Esophagus muscularis mucosa (tissue), 4 donors: ENCODE measurements at regions not wholly inside any gene's neighbourhood (a gene's known extent, or its start where the extent isn't known, plus 50 kb on each side); places are given as distances from the start of the nearest gene placed in this dataset.

Source experiments
- DNase-seq: peaks from one replicate; pipeline ENCODE4 v3.0.0-alpha.2; 2017; ENCODE audit errors: extremely low spot score
- H3K27ac ChIP-seq, 4 donors: fragments of 200-600 bp; sonication (generic); replicated peaks in 1 of 4; 1 replicate in 3 of 4; 2 replicates in 1 of 4; pipeline ENCODE4 v1.5.1; 2016 to 2019; ENCODE audit warnings: mild to moderate bottlenecking in 1 of 4
- H3K27me3 ChIP-seq, 4 donors: fragments of 200-600 bp; sonication (generic); one replicate each; pipeline versions ENCODE4 v1.5.1 to v1.6.0; 2016 to 2019
- H3K36me3 ChIP-seq, 4 donors: fragments of 200-600 bp; sonication (generic); one replicate each; pipeline ENCODE4 v1.5.1; 2016 to 2019
- H3K4me1 ChIP-seq, 4 donors: fragments of 200-600 bp; sonication (generic); one replicate each; pipeline ENCODE4 v1.5.1; 2016 to 2019
- H3K4me3 ChIP-seq, 4 donors: fragments of 200-600 bp; sonication (generic); 1 replicate in 2 of 4; 2 replicates in 2 of 4; pipeline ENCODE4 v1.5.1; 2016 to 2019; ENCODE audit warnings: mild to moderate bottlenecking in 4 of 4, moderate library complexity in 1 of 4
- H3K9me3 ChIP-seq, 4 donors: fragments of 200-600 bp; sonication (generic); 1 replicate in 3 of 4; 2 replicates in 1 of 4; pipeline ENCODE4 v1.5.1; 2016 to 2019
- EP300 ChIP-seq: sonication (generic); formaldehyde crosslinking; IDR thresholded peaks from one replicate; pipeline ENCODE4 v1.6.1; 2017; ENCODE audit warnings: antibody characterized with exemption
- POLR2A ChIP-seq: fragments of 450-650 bp; IDR thresholded peaks from one replicate; pipeline ENCODE4 v1.6.1; 2017; ENCODE audit warnings: antibody characterized with exemption, moderate library complexity, mild to moderate bottlenecking, low read depth
- POLR2AphosphoS5 ChIP-seq, 2 donors: sonication (generic); formaldehyde crosslinking; IDR thresholded peaks; one replicate each; pipeline ENCODE4 v1.6.1; 2017; ENCODE audit warnings: antibody characterized with exemption in 2 of 2
- WGBS: methylation state at CpG from one replicate; pipeline ENCODE4 v1.1.5; 2018; 5-methylcytosine and 5-hydroxymethylcytosine counted together
- intact Hi-C: fragments of 100-400 bp; cut with DNase I; formaldehyde crosslinking; loops from one replicate; pipeline ENCODE4 v1.15.1; 2023
- TF ChIP-seq, protein P1 (sequence below), 3 experiments: fragments of 200-600 bp in 2 of 3; fragments of 450-650 bp in 1 of 3; sonication (generic) in 2 of 3; IDR thresholded peaks; one replicate each; pipeline ENCODE4 v1.5.1; 2017 to 2019; ENCODE audit warnings: antibody characterized with exemption in 3 of 3, mild to moderate bottlenecking in 2 of 3, moderate library complexity in 1 of 3

DNA sequence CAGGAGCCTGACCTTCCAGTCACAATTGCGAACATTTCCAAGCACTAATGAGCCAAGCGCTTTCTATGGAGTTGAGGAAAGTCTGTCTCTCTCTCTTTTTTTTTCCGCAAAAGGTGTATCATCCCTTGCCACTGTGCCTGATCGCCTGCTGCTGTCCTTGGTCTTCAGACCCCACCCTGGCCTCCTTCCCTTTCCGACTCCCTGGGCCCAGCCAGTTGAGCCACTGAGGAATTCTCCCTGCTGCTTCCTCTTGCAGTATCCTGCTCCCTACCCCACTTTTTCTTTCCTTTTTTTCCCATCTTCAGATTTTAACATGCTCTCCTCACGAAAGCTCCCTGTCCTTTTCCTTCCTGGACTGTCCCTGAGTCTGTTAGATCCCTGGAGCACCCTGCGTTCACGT, 396.5 kb upstream of the C2CD4B start:
- TF ChIP-seq, protein P1, sequence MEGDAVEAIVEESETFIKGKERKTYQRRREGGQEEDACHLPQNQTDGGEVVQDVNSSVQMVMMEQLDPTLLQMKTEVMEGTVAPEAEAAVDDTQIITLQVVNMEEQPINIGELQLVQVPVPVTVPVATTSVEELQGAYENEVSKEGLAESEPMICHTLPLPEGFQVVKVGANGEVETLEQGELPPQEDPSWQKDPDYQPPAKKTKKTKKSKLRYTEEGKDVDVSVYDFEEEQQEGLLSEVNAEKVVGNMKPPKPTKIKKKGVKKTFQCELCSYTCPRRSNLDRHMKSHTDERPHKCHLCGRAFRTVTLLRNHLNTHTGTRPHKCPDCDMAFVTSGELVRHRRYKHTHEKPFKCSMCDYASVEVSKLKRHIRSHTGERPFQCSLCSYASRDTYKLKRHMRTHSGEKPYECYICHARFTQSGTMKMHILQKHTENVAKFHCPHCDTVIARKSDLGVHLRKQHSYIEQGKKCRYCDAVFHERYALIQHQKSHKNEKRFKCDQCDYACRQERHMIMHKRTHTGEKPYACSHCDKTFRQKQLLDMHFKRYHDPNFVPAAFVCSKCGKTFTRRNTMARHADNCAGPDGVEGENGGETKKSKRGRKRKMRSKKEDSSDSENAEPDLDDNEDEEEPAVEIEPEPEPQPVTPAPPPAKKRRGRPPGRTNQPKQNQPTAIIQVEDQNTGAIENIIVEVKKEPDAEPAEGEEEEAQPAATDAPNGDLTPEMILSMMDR (IDR thresholded peaks at IDR 0.05), result no peak
- no peak for TF ChIP-seq POLR2AphosphoS5 (IDR thresholded peaks at IDR 0.05)
- TF ChIP-seq EP300, result no peak
- no peak for TF ChIP-seq POLR2A
- 85% methylated on average over 8 of the region's 8 CpGs for WGBS
- Histone ChIP-seq H3K27ac (peak overlapping the region in 2 of 4 donors; percentile 13 to 26), H3K4me1 (peaks cover 0 to 12% (median 9%) of the 10 kb centered on the region in 4 donors), H3K36me3 (no peaks in the 10 kb centered on the region), H3K9me3 (no peaks in the 10 kb centered on the region), H3K4me3 (peak overlapping the region; percentile 3 to 20 (median 18)), H3K27me3 (no peaks in the 10 kb centered on the region)
- intact Hi-C loops, result no loop called here
- DNase-seq, result no peak

DNA sequence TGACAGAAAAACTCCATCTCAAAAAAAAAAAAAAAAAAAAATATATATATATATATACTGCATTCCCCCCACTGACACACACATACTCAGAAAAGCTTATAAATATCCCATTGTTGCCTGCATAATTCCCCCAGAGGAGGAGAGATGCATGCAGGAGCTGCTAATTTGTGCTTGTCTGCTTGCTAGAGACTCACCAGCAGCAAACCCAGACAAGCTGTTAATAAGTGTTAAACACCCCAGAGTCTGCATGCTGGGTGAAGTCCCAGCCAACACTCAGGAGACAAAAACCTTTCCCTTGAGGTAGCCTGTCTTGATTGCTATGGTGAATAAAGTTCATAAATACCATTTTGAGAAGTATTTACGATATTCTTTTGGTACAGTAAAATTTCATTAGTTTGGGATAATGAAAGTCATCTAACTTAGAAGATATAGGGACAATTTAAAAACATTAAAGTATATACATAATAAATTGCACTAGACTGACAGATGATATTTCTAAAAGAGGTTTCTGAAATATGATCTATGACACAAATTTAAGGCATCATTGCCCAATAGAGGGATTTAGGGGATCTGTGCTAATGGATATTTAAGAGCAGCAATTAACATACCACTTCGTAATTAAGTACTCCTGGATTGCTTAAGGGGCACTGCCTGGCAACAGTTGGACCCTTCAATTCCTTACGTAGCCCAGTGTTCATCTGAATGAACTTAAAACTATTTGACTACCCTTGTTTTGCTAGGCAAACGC, 400.0 kb upstream of the C2CD4B start:
- no peaks in the 10 kb centered on the region for H3K9me3 ChIP-seq
- DNase-seq, result no peak
- no peaks in the 10 kb centered on the region for H3K27me3 ChIP-seq
- peaks cover 0 to 6% (median under 1%) of the 10 kb centered on the region in 4 donors for H3K4me1 ChIP-seq
- TF ChIP-seq POLR2AphosphoS5 (IDR thresholded peaks at IDR 0.05) (no peak), POLR2A (no peak), EP300 (no peak)
- TF ChIP-seq, protein P1 (IDR thresholded peaks at IDR 0.05), result no peak
- no peak overlapping the region for H3K4me3 ChIP-seq
- H3K27ac ChIP-seq, result no peak overlapping the region
- 94% methylated on average over 4 of the region's 4 CpGs for WGBS
- no peaks in the 10 kb centered on the region for H3K36me3 ChIP-seq
- intact Hi-C loops, result no loop called here

DNA sequence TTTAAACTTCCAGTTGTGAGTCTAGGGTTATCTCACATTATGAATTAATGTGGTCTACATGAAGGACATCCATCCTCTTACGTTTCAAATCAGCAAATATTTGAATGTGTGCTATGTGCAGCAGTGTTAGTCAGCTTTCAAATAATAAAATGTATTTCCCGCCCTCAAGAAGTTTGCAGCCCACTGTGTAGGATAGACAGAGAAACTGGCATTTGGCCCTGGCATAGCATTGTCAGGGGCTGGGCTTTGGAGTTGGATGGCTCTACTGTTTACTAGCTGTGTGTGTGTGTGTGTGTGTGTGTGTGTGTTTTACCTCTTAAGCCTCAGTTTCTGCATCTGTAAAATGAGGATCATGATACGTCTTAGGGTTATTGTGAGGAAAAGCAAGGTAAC, 400.5 kb upstream of the C2CD4B start:
- H3K27ac ChIP-seq, result no peak overlapping the region
- WGBS, result 77% methylated on average over 3 of the region's 3 CpGs
- intact Hi-C loops, result no loop called here
- TF ChIP-seq, protein P1 (IDR thresholded peaks at IDR 0.05), result no peak
- TF ChIP-seq POLR2AphosphoS5 (IDR thresholded peaks at IDR 0.05) (no peak), EP300 (no peak), POLR2A (no peak)
- no peaks in the 10 kb centered on the region for H3K27me3 ChIP-seq
- H3K4me3 ChIP-seq, result no peak overlapping the region
- H3K36me3 ChIP-seq, result no peaks in the 10 kb centered on the region
- no peak for DNase-seq
- peaks cover 0 to 11% (median 3%) of the 10 kb centered on the region in 4 donors for H3K4me1 ChIP-seq
- H3K9me3 ChIP-seq, result no peaks in the 10 kb centered on the region

DNA sequence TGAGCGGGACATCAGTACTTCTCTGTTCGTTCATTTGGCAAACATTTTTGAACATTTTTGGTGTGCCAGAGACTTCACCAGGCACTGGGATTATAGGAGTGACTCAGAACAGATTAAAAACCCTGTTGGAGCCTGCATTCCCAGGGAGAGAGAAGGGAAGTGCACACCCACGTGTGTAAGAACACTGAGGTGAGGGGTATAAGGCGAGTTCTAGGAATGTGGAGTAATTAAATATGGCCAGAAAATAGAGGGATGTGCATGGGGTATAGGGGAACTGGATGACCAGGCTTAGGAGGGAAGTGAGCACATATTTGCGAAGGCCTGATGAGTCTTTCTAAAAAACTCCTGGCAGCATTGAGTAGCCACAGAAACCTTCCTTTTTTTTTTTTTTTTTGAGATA, 401.2 kb upstream of the C2CD4B start:
- DNase-seq, result no peak
- H3K27me3 ChIP-seq, result no peaks in the 10 kb centered on the region
- no peaks in the 10 kb centered on the region for H3K36me3 ChIP-seq
- intact Hi-C loops, result no loop called here
- 81% methylated on average over 5 of the region's 5 CpGs for WGBS
- TF ChIP-seq POLR2A (no peak), EP300 (no peak), POLR2AphosphoS5 (IDR thresholded peaks at IDR 0.05) (no peak)
- TF ChIP-seq, protein P1 (IDR thresholded peaks at IDR 0.05), result no peak
- peaks cover 0 to 17% (median 3%) of the 10 kb centered on the region in 4 donors for H3K4me1 ChIP-seq
- no peaks in the 10 kb centered on the region for H3K9me3 ChIP-seq
- no peak overlapping the region for H3K27ac ChIP-seq
- no peak overlapping the region for H3K4me3 ChIP-seq

DNA sequence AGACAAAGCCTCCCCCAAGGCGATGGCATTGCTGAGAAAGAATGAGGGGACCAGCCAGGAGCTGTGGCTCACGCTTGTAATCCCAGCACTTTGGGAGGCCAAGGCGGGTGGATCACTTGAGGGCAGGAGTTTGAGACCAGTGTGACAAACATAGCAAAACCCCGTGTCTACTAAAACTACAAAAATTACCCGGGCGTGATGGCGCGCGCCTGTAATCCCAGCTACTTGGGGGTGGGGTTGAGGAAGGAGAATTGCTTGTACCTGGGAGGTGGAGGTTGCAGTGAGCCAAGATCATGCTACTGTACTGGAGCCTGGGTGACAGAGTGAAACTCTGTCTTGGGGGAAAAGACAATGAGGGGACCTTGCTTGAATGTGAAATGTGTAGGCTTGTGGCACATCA, 402.4 kb upstream of the C2CD4B start:
- DNase-seq, result no peak
- intact Hi-C loops, result no loop called here
- TF ChIP-seq, protein P1 (IDR thresholded peaks at IDR 0.05), result no peak
- TF ChIP-seq POLR2A (no peak), EP300 (no peak), POLR2AphosphoS5 (IDR thresholded peaks at IDR 0.05) (no peak)
- Histone ChIP-seq H3K4me3 (no peak overlapping the region), H3K4me1 (peaks cover 0 to 19% (median 3%) of the 10 kb centered on the region in 4 donors), H3K9me3 (no peaks in the 10 kb centered on the region), H3K27me3 (no peaks in the 10 kb centered on the region), H3K36me3 (no peaks in the 10 kb centered on the region), H3K27ac (no peak overlapping the region)
- 97% methylated on average over 9 of the region's 9 CpGs for WGBS
